ENCODE measurements at regions not wholly inside any gene's neighbourhood (a gene's known extent, or its start where the extent isn't known, plus 50 kb on each side); places are given as distances from the start of the nearest gene placed in this dataset.

- Histone ChIP-seq H3K4me1 (replicated peaks in 1 of 2) (no peaks in the 10 kb centered on the region), H3K27ac (no peak overlapping the region), H3K4me3 (no peak overlapping the region)
- no peak for ATAC-seq (replicated peaks in 6 of 8)
- in situ Hi-C loops (cut with MboI; ENCODE audit: low pct_unique_long_range_greater_than_20kb in 2 of 9, low sequenced_read_pairs in 9 of 9, unreplicated experiment in 9 of 9), result no loop called here
- 46 to 90% (median 60%) methylated on average over 1 to 4 of the region's 4 CpGs; no CpG with 5 or more reads in 3 of the 10 experiments for WGBS, 10 experiments
Observed at GRCh38 chrX:150298841-150299551, 64.1 kb upstream of the MAMLD1 start.

GRCh38 chrX:150299579-150299978 is 63.5 kb upstream of the MAMLD1 start:
- Histone ChIP-seq H3K27ac (no peak overlapping the region), H3K4me3 (no peak overlapping the region), H3K4me1 (replicated peaks in 1 of 2) (no peaks in the 10 kb centered on the region)
- in situ Hi-C loops (cut with MboI; ENCODE audit: low pct_unique_long_range_greater_than_20kb in 2 of 9, low sequenced_read_pairs in 9 of 9, unreplicated experiment in 9 of 9), result no loop called here
- ATAC-seq (replicated peaks in 6 of 8), result no peak

DNA sequence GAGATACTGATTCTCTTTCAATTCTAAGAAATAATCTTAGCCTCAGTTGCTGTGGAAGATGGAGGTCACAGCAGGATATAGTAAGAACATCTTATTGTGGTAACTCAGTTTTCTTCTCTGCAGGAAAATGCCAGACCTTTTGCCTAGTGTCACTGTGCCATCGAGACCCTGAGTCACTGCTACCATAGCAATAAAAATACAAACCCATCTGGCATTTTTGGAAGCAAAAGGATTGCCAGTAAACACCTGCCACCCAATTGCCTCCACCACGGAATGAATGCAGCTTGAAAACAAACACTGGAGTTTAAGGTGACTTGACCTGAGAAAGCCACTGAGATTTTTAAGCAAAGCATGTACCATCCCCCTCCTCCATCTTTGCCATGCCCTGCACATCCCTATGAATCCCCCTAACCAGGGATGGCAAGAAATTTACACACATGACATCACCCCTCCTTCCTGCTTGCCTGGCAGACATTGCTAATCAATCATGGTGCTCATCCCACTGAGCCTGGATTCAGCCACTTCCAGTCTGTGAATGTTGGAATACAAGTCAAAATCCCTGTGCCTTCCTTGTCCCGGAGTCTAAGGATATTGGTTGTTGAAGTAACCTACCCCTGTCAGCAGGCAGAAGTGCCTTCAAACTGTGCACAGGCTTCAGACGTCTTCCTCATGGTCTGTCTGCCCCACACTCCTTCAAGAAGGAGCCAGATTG is 59.6 kb upstream of the MAMLD1 start:
- H3K27ac ChIP-seq, result no peak overlapping the region
- ATAC-seq (replicated peaks in 6 of 8), result no peak
- in situ Hi-C loops (cut with MboI; ENCODE audit: low pct_unique_long_range_greater_than_20kb in 2 of 9, low sequenced_read_pairs in 9 of 9, unreplicated experiment in 9 of 9), result no loop called here
- no peaks in the 10 kb centered on the region for H3K4me1 ChIP-seq (replicated peaks in 1 of 2)
- WGBS, 10 experiments, result 0 to 80% (median 50%) methylated on average over 1 to 3 of the region's 4 CpGs; no CpG with 5 or more reads in 5 of the 10 experiments
- no peak overlapping the region for H3K4me3 ChIP-seq

GRCh38 chrX:150306002-150306401 is 57.1 kb upstream of the MAMLD1 start:
- Histone ChIP-seq H3K4me3 (no peak overlapping the region), H3K27ac (no peak overlapping the region), H3K4me1 (replicated peaks in 1 of 2) (no peaks in the 10 kb centered on the region)
- WGBS, 10 experiments, result 47 to 100% (median 50%) methylated on average over 1 to 6 of the region's 6 CpGs; no CpG with 5 or more reads in 5 of the 10 experiments
- in situ Hi-C loops (cut with MboI; ENCODE audit: low pct_unique_long_range_greater_than_20kb in 2 of 9, low sequenced_read_pairs in 9 of 9, unreplicated experiment in 9 of 9), result no loop called here
- ATAC-seq (replicated peaks in 6 of 8), result no peak

GRCh38 chrX:150308041-150308440 is 55.1 kb upstream of the MAMLD1 start:
- no peak overlapping the region for H3K27ac ChIP-seq
- ATAC-seq (replicated peaks in 6 of 8), result no peak
- WGBS, 10 experiments, result no CpG with 5 or more reads among the region's 4 CpGs
- no peaks in the 10 kb centered on the region for H3K4me1 ChIP-seq (replicated peaks in 1 of 2)
- H3K4me3 ChIP-seq, result no peak overlapping the region
- in situ Hi-C loops (cut with MboI; ENCODE audit: low pct_unique_long_range_greater_than_20kb in 2 of 9, low sequenced_read_pairs in 9 of 9, unreplicated experiment in 9 of 9), result no loop called here

DNA sequence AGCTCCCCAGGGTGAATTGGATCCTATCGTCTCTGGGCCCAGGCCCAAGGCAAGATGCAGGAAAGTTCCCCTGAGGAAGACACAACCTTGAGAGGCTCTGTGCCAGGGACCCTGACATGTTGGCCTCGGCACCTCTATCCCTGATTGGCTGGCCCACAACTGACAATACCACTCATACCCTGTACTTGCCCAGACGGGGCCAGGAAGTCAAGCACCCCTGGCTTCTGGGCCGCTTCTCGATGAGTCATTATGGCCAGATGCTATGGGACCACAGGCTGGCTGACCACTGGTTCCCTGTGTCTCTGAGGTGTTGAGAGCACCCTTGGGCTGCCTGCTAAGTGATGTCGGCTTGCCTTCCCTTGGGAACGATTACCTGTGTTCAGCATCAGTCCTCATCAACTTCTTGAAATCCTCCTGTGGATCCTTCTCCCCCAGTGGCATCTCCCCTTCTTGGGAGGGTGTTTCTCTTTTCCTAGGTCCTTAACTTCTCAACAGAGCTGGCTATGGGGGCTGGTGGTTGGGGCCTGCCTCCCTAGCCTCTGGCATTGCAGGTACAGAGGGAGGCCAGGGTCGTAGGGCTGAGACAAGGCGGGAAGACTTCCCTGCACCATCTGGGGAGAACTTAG is 54.5 kb upstream of the MAMLD1 start:
- no peak for ATAC-seq (replicated peaks in 6 of 8)
- no peaks in the 10 kb centered on the region for H3K4me1 ChIP-seq (replicated peaks in 1 of 2)
- H3K27ac ChIP-seq, result no peak overlapping the region
- H3K4me3 ChIP-seq, result no peak overlapping the region
- WGBS, 10 experiments, result 59 to 83% (median 67%) methylated on average over 1 to 6 of the region's 9 CpGs; no CpG with 5 or more reads in 7 of the 10 experiments
- in situ Hi-C loops (cut with MboI; ENCODE audit: low pct_unique_long_range_greater_than_20kb in 2 of 9, low sequenced_read_pairs in 9 of 9, unreplicated experiment in 9 of 9), result no loop called here

GRCh38 chrX:150310417-150310816 is 52.7 kb upstream of the MAMLD1 start:
- in situ Hi-C loops (cut with MboI; ENCODE audit: low pct_unique_long_range_greater_than_20kb in 2 of 9, low sequenced_read_pairs in 9 of 9, unreplicated experiment in 9 of 9), result no loop called here
- no peak overlapping the region for H3K27ac ChIP-seq
- no peak for ATAC-seq (replicated peaks in 6 of 8)
- no peaks in the 10 kb centered on the region for H3K4me1 ChIP-seq (replicated peaks in 1 of 2)
- WGBS, 10 experiments, result 39% methylated on average over 2 of the region's 4 CpGs; no CpG with 5 or more reads in 9 of the 10 experiments
- no peak overlapping the region for H3K4me3 ChIP-seq

DNA sequence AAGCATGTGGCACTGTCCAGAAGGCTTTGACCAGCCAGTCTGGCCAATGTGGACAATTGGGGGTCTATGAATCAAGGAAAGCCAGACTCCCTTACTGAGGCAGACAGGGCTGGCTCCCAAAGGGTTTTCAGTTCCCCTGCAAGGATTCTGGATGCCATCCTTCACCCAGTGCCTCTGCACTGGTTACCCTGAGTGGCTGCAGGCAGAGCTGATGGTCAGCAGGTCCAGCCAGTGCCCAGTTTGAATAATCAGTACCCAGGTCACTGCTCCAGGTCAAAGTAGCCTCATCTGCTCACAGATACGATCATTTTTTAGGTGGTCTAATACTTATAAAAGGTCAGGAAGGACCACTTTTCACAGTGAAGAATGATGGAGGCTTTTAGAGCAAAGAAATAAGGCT is 52.2 kb upstream of the MAMLD1 start:
- in situ Hi-C loops (cut with MboI; ENCODE audit: low pct_unique_long_range_greater_than_20kb in 2 of 9, low sequenced_read_pairs in 9 of 9, unreplicated experiment in 9 of 9), result no loop called here

GRCh38 chrX:150312931-150313330 is 50.2 kb upstream of the MAMLD1 start:
- no peak for ATAC-seq (replicated peaks in 6 of 8)
- Histone ChIP-seq H3K4me3 (no peak overlapping the region), H3K4me1 (replicated peaks in 1 of 2) (no peaks in the 10 kb centered on the region), H3K27ac (no peak overlapping the region)
- in situ Hi-C loops (cut with MboI; ENCODE audit: low pct_unique_long_range_greater_than_20kb in 2 of 9, low sequenced_read_pairs in 9 of 9, unreplicated experiment in 9 of 9), result no loop called here
- 0 to 26% methylated on average over 1 to 3 of the region's 3 CpGs; no CpG with 5 or more reads in 8 of the 10 experiments for WGBS, 10 experiments

More for the DNA sequence above, 52.2 kb upstream of the MAMLD1 start:
- ATAC-seq (replicated peaks in 6 of 8), result no peak
- H3K4me1 ChIP-seq (replicated peaks in 1 of 2), result no peaks in the 10 kb centered on the region
- no peak overlapping the region for H3K27ac ChIP-seq
- no peak overlapping the region for H3K4me3 ChIP-seq
- 57 to 88% methylated on average over 1 of the region's 1 CpG; no CpG with 5 or more reads in 8 of the 10 experiments for WGBS, 10 experiments
